Right renal cortex interstitium (tissue), 3 donors: ENCODE measurements at regions not wholly inside any gene's neighbourhood (a gene's known extent, or its start where the extent isn't known, plus 50 kb on each side); places are given as distances from the start of the nearest gene placed in this dataset.

ENCODE experiments used
- DNase-seq, 3 donors: peaks; one replicate each; pipeline ENCODE4 v3.0.0-alpha.2; 2013; ENCODE audit warnings: low read depth in 3 of 3, low spot score in 2 of 3

DNA sequence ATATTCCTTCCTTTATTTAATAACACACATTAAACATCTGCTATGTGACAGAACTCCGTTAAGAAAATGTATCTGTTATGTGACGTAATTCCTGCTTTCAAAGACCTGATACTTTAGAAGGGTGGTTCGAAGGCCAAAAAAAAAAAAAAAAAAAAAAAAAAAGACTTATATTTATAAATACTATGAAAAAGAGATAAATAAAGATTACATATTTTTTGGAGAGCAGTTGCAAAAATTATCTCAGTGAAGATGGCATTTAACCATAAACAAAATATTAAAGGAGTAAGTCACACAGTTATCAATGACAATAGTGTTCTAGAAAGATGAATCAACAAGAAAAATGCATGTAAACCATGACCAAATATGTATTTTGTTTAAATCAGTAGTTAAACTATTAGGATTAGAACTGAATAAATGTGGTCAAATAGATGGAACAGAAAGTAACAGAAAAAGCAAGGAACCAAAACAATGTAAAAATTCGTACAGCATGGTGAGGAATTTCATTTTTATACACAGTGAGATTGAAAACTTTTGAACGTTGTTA lies 612.3 kb upstream of the SLITRK5 start:
- no peak for DNase-seq

DNA sequence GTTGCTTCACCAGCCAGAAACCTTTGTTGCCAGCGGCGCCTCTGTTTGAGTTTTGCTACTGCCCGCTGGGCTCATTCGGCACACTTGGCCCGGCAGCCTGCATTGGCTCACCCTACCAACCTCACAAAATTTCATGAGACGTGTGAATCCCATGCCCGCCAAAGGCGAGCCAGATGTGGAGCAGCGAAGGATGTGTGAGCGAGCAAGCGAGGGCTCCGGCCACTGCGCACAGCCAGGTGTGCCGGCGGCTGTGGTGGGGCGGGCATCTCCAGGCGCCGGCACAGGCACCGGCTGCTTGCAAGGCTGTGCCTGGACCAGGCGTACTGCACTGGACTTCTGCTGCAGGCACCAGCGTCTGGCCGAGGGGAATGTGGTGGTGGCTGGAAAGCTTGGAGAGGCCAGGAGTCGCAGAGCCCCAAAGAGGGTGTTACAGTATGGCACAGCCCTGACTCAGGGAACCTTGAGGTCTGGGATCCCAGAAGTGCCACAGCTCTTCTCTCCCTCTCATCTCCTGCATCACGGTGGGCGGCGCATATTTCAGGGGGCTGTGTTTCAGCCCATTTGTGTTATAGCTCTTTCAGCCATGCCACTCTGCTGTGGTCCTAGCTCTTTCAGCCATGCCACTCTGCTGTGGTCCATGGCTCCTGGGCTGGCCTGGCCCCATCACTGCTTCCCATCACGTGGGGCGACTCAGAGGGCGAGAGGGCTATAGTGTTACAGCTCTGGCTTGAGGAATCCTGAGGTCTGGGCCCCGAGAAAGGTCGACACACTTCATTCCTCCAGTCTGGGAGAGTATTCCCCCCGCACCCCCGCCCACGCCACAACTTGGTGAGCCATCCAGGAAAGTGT lies 592.0 kb upstream of the SLITRK5 start:
- DNase-seq: no peak

DNA sequence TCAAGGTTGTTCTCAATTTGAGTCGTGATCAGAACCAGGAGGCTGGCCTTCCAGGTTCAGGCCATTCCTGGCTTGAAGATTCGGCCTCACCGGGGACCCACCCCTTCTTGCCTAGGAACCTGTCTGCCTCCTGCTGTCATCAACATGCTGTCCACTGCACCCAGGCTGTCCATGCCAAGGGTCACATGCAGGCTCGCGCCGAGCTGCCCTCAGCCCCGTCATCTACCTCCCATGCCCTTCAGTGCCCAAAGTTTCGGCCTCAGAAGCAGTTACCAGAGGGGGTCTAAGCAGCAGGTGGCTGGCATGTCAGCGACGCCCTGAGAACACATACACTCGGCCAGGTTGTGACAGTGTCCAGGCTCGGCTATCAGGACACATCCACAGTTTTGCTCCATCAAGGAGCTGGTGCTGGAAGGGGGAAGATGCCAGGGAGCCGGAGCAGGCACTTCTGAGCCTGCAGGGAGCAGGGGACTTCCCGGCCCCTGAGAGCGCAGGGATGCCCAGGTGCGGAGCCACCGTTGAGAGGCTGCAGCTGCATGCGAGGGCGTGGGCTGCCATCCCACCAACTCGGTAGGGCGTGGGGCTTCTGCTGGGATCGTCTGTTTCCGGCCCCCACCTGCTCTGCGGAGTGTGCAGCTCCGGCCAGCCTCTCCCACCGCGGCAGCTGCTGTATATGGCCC lies 590.9 kb upstream of the SLITRK5 start:
- DNase-seq: no peak

DNA sequence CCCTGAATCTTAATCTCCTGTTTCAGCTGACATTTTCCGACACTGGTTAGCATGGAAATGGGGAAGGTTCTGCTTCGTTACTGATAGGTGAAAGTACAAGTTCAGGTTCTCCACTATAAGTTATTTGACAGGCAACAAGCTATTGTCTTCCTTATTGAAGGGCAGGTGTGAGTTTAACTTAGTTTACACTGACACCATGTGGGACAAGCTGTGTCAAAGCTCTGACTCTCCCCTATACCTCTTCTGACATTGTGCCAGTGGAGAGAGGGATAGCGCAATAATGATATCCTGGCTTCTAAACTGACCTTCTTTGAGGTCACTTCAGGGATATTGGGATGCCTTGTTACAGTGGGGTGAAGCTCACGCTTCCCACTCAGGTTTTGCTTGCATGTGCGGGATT lies 587.0 kb upstream of the SLITRK5 start:
- DNase-seq: no peak

DNA sequence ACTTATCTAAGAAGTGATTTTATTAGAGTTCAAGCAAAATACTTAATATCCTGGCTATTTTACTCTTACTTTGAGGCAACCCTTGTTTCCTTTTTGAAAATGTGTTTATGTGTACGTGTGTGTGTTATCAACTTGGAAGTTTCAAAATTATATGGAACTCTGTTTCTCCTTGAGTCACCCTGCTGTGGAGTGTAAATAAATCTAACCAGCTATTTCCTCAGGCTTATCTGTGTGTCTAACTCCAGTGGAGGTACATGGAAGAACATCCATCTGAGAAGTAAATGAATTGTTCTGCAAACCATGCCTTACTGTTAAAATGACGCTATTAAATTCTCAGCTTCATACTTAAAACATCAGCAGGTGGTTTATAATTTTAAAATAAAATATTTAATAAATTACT lies 583.4 kb upstream of the SLITRK5 start:
- no peak for DNase-seq

DNA sequence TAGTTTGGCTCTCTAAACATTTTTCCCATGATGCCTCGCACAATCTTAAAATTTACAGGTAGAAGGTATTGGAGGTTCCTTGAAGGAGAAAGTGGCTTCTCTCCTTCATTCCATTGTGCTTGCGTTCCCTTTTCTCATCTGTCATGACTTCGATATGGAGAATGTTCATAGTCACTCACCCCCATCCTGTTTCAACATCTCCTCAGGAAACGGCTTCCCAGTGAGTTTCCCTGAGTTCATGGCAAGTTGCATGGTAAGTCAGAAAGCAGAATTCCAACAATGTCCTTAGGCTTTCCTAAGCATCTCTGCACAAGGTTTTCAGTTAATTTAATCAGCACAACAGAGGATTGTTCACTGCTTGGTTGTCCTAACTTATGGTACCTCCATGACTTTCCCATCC lies 581.8 kb upstream of the SLITRK5 start:
- no peak for DNase-seq

DNA sequence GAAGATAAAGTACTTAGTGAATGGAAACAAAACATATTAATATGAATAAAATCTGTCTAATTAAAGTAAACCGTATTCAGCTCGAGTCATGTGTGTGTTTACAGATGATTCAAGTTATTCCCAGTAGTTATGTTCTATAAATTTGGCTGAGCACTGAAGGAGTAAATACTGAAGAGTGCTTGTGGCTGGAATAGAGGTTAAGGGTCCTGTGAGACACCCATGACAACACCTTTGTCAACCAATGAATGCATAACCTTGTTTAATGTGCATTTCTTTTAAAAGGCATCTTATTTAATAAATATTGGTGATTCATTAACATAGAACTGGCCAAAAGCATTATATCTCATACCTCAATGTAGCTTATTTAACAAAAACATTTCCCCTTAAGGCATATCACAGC lies 577.8 kb upstream of the SLITRK5 start:
- DNase-seq: no peak

DNA sequence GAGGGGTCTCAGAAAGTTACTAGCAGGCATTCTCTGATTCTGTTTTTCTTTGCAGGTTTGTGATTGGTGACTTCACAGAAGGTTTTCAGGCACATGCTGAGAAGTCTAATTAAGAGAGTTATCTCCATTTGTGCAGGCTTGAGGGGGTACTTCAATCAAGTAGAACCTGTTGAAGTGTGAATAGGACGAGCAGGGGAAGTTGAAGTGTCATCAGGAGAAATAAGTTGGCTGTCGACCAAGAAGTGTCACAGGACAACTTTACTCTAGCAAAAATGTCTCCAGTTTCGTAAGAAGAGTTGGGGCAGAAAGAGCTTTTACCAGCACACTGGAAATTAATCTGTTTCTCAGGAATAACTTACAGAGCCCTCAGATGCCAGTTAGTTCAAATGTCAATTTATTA lies 576.5 kb upstream of the SLITRK5 start:
- no peak for DNase-seq

DNA sequence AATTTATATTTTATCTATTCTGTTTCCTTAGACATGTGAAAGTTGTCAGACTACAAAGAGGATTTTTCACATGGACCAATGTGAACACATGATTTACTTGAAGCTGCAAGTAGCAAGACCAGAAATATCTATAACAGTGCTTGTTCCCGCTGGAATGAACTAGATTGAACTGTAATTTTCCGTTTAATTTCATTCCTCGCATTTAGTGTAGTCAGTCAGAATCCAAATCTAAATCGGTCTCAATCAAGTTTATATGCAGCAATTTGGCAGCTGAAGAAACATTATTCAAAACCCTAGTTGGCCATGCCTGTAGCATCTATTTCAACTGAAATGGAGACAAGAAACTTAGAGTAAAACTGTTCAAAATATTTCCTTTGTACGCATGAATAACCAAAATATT lies 570.7 kb upstream of the SLITRK5 start:
- DNase-seq: no peak

DNA sequence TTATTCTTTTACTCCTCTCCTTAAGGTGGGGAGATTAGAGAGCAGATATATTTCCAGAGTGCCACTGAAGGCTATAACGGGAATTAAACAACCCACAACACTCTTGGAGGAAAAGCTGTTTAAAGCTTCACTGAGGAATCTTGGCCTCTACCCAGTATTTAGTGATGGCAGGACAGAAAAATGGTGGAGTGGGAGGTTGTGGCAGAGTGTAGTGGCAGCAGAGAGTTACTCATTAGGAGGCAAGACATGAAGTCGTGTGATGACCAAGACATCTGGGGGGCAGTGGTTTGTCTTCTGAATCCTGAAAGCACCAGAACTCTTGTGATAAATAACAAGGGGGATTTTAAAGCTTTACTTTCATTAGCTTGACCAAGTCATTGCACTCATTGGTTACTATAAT lies 563.5 kb upstream of the SLITRK5 start:
- no peak for DNase-seq

DNA sequence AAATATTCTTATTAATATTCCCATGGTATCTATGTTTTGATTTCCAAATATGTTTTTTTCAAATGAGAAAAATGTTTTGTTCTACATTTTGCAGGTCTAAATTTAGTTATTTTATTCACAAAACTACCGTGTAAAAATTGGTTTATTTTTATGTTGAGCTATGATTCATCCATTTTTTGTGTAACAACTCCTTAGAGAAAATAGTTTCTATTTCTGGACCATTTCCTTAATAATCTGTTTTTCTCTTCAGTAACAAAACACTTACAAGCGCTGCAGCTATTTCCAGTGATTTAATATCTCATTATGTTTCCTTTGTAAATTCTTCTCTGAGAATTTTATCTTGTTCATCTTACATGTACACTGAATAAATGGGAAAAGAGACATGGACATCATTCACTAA lies 550.7 kb upstream of the SLITRK5 start:
- DNase-seq: no peak

DNA sequence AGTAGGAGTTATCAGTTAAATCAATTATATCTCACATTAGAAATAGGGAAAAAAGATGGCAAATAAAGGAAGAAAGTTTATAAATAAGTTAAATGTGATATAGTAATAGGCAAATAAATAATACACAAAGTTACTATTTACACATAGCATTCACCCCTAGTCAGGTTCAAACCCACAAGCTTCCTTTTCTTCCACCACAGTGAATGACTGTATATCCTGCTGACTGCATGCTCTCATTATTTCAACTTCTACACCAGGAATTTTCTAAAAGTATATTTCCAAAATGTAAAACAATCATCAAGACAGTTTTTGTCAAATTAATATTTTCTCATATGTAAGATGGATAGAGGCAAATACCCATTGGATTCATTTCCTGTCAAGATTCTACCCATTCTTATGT lies 548.6 kb upstream of the SLITRK5 start:
- DNase-seq: no peak

DNA sequence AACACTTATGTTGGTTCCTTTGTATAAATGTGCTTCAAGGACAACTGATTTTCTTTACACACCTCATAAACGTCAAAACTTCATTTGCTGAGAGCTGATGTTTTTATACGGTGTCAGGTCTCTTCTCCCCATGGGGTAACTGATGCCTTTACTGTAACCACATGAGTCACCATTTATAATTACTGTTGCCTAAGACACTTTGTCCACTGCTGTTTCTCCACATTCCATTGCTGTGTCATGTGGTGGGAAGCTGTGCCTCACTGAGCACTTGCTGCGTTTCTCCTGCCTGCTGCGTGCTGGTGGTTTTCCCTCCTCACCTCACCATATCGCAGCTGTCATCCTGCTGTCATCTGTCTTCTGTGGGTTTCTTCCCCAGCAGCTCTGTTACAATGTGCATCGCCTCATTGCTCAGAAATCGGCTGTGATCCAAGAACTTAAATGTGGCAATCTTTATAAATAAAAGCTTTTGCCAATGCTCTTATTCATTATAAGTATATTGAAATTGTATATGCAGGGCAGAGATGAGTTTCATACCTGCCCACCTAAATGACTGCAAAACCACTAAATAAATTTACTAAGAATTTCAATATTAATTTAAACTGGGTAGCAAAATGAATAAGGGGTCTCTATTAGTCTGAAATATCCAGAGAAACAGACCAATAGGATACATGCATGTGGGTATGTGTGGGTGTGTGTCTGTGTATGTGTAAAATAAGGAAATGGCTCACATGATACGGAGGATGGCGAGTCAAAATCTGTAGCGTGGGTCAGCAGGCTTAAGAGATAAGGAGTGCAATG lies 547.0 kb upstream of the SLITRK5 start:
- peak in 2 of 3 donors; percentile 1 to 21 for DNase-seq

DNA sequence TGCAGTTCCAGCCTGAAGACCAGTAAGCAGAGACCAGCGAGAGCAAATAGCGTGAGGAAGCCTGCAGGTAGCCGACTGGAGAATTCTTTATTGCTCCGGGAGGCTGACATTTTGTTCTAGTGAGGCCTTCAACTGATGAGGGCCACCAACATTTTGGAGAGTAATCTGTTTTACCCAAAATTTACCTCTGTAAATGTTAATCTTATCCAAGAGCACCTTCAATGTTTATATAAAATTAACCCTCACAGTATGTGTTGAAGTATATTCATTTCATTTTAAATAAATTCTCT lies 546.4 kb upstream of the SLITRK5 start:
- no peak for DNase-seq

DNA sequence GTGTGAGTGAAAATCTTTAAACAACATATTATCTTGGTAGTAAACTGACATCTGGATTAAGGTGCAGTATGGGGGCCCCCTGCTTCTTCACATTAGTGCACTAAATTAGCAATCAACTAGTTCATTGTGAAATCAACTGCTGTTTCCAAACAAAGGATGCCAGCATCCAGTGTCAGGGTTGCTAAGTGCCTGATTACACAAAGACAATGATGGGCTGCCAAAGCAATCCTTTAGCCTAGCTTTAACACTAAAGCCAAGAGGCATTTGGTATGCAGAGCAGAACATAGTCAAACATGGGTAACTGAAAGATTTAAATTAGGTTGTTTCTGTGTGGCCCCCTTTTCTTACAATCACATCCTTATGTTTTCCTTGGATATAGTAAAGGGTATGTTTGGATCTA lies 543.1 kb upstream of the SLITRK5 start:
- DNase-seq: no peak

DNA sequence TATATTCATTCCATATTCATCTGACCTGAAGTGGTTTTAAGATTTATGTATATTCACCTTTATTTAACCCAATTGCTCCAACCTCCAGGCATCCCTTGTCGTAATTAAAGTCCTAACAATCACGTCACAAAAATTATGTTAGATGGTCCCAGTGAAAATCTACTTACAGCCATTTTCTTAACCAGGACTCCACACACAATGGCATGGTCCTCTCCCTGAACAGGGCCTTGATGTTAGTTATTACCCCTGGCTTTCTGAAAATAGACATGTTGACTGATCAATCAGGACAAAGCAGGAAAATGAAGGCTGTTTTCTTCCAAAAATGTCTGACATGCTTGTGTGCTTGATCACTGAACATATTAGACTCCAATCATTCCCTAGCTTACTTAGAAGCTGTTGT lies 542.7 kb upstream of the SLITRK5 start:
- DNase-seq: no peak

DNA sequence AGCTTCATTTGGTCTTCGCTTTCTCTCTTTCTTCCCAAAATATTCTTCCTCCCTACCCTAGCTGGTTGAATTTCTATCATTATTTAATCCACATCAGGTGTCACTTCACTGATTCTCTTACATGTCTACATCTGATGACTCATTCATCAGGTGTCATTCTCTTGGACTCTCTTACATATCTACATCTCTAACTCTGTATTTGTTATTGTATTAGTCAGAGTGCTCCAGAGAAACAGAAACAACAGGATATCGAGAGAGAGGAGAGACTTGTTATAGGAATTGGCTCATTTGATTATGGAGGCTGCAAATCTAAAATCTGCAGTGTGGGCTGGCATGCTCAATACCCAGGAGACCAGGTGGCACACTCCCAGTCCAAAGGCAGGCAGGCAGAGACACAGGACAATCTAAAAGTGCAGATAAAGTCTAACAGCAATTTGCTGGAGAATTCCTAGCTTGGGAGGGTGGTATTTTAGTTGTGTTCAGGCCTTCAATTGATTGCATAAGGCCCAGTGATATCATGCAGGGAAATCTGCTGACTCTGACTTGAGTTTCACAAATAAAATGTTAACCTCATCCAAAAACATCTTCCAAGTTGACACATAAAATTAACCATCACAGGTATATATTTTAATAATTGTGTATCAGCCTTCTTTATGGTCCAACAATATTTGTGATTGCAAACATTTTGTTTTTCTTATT lies 541.4 kb upstream of the SLITRK5 start:
- DNase-seq: no peak

DNA sequence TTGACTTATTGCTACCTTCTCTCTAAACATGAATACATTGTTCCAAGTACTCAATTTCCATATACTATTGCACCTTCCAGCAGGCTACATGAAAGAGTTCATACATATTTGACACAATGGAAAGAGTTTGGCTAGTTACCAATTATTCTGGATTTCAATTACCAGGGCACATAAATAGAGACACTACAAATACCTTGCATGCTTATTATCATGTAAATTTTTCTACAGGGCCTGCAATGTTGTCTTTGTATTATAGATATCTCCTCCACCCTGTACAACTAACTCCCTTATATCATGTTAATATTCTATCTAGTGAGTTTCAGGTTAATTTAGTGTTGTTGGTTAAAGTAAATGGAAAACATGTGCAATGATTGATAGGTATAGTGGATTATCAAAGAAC lies 540.7 kb upstream of the SLITRK5 start:
- DNase-seq: no peak

DNA sequence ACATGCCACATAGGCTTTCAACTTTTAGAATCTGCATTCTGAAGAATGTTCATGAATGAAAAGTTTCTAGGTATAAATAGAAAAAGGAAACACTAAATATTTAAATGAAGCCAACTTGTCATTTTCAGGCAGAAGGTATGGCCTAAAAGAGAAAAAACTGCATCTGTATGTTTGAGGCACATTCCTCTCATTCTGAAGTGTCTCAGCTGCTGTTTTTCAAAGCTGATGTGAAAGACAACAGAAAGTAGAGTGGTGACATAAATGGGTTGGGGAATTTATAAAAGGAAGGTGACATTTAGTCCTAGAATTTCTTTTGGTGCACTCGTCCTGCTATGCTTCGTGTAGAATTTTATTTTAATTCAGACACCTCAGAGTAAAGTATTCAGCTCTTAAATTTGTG lies 539.6 kb upstream of the SLITRK5 start:
- no peak for DNase-seq

DNA sequence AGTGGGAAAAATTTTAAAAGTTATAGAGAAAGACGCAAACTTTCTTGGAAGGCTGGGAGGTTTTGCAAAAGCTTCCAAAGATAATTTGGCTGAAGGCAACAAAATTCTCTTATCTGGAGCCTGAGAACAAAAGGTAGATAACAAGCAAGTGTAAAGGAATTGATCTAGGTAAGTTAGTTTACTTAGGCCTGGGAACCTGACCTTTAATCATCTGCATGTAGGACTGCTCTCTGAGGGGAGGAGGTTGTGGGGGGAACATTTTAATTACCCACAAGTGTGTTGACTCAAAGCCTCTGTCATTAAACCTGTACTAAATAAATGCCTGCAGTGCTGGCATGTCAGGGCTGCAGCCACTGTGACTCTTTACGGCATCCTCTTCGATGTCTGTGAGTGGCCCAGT lies 532.3 kb upstream of the SLITRK5 start:
- DNase-seq: no peak

DNA sequence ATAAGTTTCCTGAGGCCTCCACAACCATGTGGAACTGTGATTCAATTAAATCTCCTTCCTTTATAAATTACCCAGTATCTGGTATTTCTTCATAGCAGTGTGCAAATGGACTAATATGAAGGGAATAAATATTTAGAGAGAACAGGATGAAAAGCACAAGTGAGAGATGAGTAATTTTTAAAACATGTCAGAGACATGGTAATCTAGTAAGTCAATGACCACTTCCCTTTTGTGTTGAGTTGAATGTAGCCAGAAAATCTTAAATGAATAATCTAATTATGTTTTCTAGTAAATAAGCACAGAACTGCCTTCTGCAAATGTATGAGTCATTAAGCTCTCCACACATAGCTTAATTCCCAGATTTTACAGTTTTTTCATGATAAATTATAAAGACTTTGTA lies 524.1 kb upstream of the SLITRK5 start:
- no peak for DNase-seq
